DND-41 (cell line): ENCODE measurements at regions not wholly inside any gene's neighbourhood (a gene's known extent, or its start where the extent isn't known, plus 50 kb on each side); places are given as distances from the start of the nearest gene placed in this dataset.

Source experiments
- ATAC-seq: fragments of 200-7000 bp; cut with Tn5 transposase; 3 replicates; pipeline ENCODE4 v1.9.1; 2021; ENCODE audit warnings: low read depth; ENCODE audit not compliant: insufficient read depth
- DNase-seq: peaks from one replicate; pipeline ENCODE4 v3.0.0-alpha.2; 2020
- H2AFZ ChIP-seq: 2 replicates; pipeline ENCODE4 v1.6.0; 2012; ENCODE audit warnings: low read depth, low read length
- H3K27ac ChIP-seq: 2 replicates; pipeline ENCODE4 v1.5.1; 2012; ENCODE audit warnings: low read length, inconsistent platforms
- H3K27me3 ChIP-seq: fragments of 200-600 bp; sonication (generic); 2 replicates; pipeline ENCODE4 v1.6.0; 2012; ENCODE audit warnings: low read length, mild to moderate bottlenecking, inconsistent platforms; ENCODE audit not compliant: insufficient read depth, poor library complexity
- H3K36me3 ChIP-seq: 2 replicates; pipeline ENCODE4 v1.5.1; 2012; ENCODE audit warnings: low read length, inconsistent platforms; ENCODE audit not compliant: insufficient read depth
- H3K4me1 ChIP-seq: 2 replicates; pipeline ENCODE4 v1.5.1; 2012; ENCODE audit warnings: mild to moderate bottlenecking, low read length; ENCODE audit not compliant: insufficient read depth
- H3K4me2 ChIP-seq: 2 replicates; pipeline ENCODE4 v1.6.0; 2012; ENCODE audit warnings: mild to moderate bottlenecking, moderate library complexity, low read length, inconsistent platforms; ENCODE audit not compliant: insufficient read depth
- H3K4me3 ChIP-seq, 2 experiments: fragments of 200-600 bp in 1 of 2; shearing (Covaris generic) in 1 of 2; 2 replicates each; pipeline ENCODE4 v1.5.1; 2012 to 2016; ENCODE audit warnings: inconsistent platforms in 2 of 2, low read length in 2 of 2, mild to moderate bottlenecking in 2 of 2, low read depth in 1 of 2, moderate library complexity in 1 of 2
- H3K79me2 ChIP-seq: 2 replicates; pipeline ENCODE4 v1.6.0; 2012; ENCODE audit warnings: low read length, inconsistent platforms; ENCODE audit not compliant: insufficient read depth
- H3K9ac ChIP-seq: 2 replicates; pipeline ENCODE4 v1.6.0; 2012; ENCODE audit warnings: low read depth, mild to moderate bottlenecking, inconsistent platforms, low read length, moderate library complexity
- H3K9me3 ChIP-seq: 2 replicates; pipeline ENCODE4 v1.5.1; 2012; ENCODE audit warnings: low read length, moderate library complexity, mild to moderate bottlenecking, inconsistent platforms; ENCODE audit not compliant: insufficient read depth, severe bottlenecking
- H4K20me1 ChIP-seq: 2 replicates; pipeline ENCODE4 v1.6.0; 2012; ENCODE audit warnings: low read length; ENCODE audit not compliant: insufficient read depth
- CTCF ChIP-seq: IDR thresholded peaks from 2 replicates; pipeline ENCODE4 v1.5.1; 2012; ENCODE audit warnings: borderline replicate concordance, low read length, moderate library complexity, mild to moderate bottlenecking; ENCODE audit not compliant: poor library complexity, severe bottlenecking; ENCODE audit errors: extremely low read depth
- EZH2 ChIP-seq: IDR thresholded peaks from 3 replicates; pipeline ENCODE4 v1.6.1; 2012; ENCODE audit warnings: borderline replicate concordance, low read depth, mild to moderate bottlenecking, moderate library complexity, low read length, inconsistent platforms; ENCODE audit not compliant: severe bottlenecking

- Histone ChIP-seq H3K27ac (no peak overlapping the region), H3K36me3 (no peaks in the 10 kb centered on the region), H3K79me2 (no peaks in the 10 kb centered on the region), H3K4me2 (no peak overlapping the region), H3K4me3 (no peak overlapping the region), H4K20me1 (no peaks in the 10 kb centered on the region), H2AFZ (no peak overlapping the region), H3K4me1 (no peaks in the 10 kb centered on the region), H3K9ac (no peak overlapping the region), H3K27me3 (no peaks in the 10 kb centered on the region), H3K9me3 (no peaks in the 10 kb centered on the region)
- ATAC-seq (no peak), DNase-seq (no peak)
- TF ChIP-seq CTCF = no peak
Observed at GRCh38 chr5:93193431-93194347, 387.3 kb downstream of the NR2F1-AS1 start.

GRCh38 chr5:93192683-93193082 is 388.3 kb downstream of the NR2F1-AS1 start:
- DNase-seq = no peak
- Histone ChIP-seq H3K27ac (no peak overlapping the region), H3K4me3 (no peak overlapping the region), H3K9ac (no peak overlapping the region), H3K36me3 (no peaks in the 10 kb centered on the region), H2AFZ (no peak overlapping the region), H4K20me1 (no peaks in the 10 kb centered on the region), H3K4me2 (no peak overlapping the region), H3K4me1 (no peaks in the 10 kb centered on the region), H3K79me2 (no peaks in the 10 kb centered on the region), H3K27me3 (no peaks in the 10 kb centered on the region), H3K9me3 (no peaks in the 10 kb centered on the region)
- no peak for ATAC-seq
- TF ChIP-seq CTCF = no peak
- TF ChIP-seq EZH2 = no peak

- no peak for DNase-seq
- Histone ChIP-seq H3K79me2 (no peaks in the 10 kb centered on the region), H2AFZ (no peak overlapping the region), H3K4me3 (no peak overlapping the region), H4K20me1 (no peaks in the 10 kb centered on the region), H3K36me3 (no peaks in the 10 kb centered on the region), H3K9me3 (no peaks in the 10 kb centered on the region), H3K9ac (no peak overlapping the region), H3K4me1 (no peaks in the 10 kb centered on the region), H3K27ac (no peak overlapping the region), H3K4me2 (no peak overlapping the region), H3K27me3 (no peaks in the 10 kb centered on the region)
- TF ChIP-seq CTCF (no peak), EZH2 (no peak)
- no peak for ATAC-seq
Observed at GRCh38 chr5:93192087-93192486, 388.9 kb downstream of the NR2F1-AS1 start.
